ENCODE measurements at regions not wholly inside any gene's neighbourhood (a gene's known extent, or its start where the extent isn't known, plus 50 kb on each side); places are given as distances from the start of the nearest gene placed in this dataset.
"Not testable (repeated sequence)": the region's sequence is repeated elsewhere in the genome, so short reads cannot be mapped to it uniquely, and the experiment has no call there.

DNA sequence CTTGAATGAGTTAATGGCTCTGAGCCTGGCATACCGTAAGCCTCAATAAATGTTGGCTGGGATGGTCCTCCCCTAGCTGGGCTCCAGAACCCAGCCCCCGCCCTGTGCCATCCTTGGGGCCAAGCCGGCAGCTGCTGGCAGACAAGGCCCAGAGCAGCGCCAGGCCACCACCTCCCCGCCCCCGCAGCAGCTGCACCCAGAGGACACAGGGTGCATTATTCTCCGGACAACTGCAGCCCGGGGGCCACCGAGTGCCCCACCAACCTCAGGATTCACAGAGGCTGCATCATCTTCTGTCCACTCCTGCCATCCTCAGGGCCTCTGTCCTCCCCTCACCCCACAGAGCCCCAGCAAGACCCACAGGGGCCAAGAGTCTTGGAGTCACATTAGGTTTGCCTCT is 92.7 kb downstream of the NCOR2 start:
- DNase-seq: no peak

DNA sequence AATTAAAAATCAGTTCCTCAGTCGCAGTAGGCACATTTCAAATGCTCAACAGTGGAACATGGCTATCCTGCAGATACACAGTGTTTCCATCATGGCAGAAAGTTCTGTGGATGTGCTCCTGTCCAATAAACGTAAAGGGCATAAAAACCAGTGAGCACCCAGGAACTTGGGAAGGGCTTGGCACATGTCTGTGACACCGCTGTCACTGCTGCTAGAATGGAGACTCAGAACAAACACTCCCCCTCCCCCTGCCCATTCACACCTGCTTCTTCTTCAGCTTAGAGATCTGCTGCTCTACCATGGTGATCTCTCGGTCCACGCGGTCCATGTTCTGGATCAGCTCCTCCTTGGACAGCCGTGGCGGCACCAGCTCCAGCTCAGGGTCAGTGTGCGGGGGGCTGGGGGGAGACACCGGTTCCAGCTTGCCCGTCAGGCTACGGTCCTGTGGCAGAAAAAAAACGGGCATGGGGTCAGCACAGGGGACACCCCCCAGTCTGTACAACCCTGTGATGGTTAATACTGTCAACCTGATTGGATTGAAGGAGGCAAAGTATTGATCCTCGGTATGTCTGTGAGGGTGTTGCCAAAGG is 94.6 kb downstream of the NCOR2 start:
- DNase-seq: no peak

DNA sequence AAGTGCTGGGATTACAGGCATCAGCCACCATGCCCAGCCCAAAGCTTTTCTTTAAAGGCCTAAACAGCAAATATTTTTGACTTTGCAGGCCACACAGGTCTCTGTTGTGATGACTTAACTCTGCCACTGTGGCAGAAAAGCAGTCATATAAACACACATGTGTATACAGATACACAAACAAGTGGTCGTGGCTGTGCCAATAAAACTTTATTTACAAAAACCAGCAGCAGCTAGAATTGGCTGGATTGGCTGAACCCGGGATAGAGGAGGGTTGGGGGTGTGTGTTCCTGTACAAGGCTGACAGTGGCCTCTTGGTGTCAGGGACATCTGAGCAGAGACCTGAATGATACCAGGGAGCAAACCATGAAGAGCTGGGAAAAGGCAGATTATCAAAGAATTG is 95.6 kb downstream of the NCOR2 start:
- DNase-seq: no peak

DNA sequence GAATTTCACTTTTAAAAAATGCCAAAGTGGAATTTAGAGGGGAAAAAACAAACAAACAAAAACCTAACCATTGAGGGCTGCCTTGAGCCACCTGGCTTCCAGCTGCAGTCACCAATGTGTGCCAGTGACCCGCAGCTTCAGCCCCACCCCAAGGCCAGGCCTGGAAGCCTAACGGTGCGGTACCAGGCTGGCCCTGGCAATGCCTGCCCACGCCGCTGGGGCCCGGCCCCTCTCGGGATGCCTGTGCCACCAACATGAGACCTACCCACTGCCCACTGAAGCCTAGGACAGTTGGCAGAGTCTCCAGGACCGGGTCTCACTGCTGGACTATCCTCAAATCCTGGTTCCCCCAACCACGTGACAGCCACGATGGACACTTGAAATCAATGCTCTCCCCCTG is 96.6 kb downstream of the NCOR2 start:
- no peak for DNase-seq

DNA sequence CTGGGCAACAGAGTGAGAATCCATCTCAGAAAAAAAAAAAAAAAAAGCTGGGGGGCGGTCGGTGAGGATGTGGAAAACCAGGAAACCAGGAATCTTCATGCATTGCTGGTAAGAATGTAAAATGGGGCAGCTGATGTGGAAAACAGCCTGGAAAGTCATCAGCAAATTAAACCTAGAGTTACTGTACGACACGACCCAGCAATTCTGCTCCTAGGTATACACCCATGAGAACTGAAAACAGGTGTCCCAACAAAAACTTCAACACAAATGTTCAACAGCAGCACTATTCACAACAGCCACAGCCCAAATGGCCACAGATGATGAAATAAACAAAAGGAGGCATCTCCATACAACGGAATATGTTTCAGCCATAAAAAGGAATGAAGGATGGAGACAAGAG is 97.3 kb downstream of the NCOR2 start:
- no peak for DNase-seq

DNA sequence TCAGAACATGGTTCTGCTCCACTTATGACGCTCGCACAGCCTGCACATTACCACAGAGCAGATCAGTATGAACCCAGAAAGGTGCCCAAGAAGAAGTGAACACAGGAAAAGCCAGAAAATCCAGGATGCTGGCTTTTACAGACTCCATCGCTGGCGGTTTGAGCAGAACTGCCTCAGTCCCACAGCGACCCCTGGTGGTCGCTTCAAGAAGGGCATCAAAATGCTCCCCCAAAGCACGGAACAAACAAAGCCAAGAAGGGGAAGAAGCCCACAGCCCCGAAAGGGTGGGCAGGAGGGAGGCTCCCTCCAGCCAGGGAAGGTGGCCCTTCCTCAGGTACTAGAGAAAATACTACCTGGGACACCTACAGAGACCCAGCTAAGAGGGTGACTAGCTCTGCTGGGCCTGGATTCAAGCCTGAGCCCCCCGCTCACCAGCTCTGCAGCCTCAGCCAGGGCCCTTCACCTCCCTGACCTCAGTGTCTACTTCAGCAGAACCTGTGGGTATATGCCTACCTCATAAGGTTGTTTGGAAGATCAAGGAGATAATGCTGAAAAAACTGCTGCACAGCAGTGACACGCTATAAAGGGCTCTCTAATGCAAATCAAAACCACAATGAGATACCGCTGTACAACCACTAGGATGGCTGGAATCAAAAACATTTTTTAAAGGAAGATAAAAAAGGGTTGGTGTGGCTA is 98.1 kb downstream of the NCOR2 start:
- DNase-seq: no peak

DNA sequence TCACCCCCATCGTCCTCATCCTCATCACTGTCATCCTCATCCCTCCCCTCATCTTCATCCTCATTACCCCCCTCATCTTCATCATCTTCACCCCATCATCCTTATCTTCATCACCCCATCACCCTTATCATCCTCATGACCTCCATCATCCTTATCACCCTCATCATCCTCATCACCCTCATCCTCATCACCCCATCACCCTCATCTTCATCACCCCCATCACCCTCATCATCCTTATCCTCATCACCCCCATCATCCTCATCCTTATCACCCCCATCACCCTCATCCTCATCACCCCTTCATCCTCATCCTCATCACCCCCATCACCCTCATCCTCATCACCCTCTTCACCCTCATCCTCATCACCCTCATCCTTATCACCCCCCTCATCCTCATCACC is 99.9 kb downstream of the NCOR2 start:
- DNase-seq: not testable (repeated sequence)

DNA sequence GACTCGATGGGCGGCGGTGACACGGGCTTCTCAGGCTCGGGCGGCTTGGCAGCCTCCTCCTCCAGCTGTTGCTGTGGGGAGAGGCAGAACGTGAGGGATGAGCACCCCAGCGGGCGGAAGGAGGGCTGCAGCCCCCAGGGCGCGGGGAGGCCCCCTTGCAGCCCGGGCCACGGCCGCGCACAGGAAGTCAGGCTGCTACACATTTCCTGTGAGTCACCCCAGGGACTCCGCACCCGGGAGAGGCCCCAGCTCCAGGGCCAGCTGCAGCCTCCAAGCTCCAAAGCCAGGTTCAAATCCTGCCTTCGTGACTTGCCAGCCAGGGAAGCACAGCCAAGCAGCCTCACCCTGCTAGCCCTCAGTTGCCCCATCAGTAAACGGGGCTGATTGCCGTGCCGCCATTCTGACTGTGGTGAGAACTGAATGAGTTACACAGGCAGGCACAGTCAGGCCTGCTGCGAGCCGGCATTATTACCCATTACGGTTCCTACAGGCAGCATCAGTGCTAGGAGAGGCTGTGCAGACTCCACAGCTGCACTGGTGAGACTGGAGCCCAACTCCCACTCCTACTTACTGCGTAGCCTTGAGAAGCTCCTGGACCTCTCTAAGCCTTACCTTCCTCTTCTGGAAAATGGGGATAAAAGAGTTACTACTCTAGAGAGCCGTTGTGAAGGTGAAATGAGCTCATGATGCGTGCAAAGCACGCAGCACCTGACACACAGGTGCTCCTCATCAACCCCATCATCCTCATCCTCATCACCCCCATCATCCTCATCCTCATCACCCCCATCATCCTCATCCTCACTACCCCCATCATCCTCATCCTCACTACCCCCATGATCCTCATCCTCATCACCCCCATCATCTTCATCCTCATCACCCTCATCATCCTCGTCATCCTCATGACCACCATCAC is 100.9 kb downstream of the NCOR2 start:
- no peak for DNase-seq

DNA sequence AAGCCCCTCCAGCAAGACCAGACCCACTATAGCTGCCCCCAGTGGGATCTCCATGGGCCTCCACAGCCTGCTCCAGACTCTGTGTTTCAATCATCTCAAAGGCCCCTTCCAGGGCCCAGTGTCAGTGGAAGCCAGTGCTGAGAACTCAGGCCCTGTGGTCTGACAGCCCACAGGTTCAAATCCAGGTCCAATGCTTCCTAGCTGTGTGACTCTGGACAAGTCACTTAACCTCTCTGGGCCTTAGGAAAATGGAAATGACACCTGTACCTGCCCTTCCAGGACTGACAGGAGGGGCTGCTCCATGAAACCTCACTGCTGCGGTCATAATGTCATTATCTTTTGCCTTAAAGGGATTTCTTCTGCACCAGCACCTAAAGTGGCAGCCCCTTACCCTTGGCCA is 101.9 kb downstream of the NCOR2 start:
- DNase-seq: no peak

DNA sequence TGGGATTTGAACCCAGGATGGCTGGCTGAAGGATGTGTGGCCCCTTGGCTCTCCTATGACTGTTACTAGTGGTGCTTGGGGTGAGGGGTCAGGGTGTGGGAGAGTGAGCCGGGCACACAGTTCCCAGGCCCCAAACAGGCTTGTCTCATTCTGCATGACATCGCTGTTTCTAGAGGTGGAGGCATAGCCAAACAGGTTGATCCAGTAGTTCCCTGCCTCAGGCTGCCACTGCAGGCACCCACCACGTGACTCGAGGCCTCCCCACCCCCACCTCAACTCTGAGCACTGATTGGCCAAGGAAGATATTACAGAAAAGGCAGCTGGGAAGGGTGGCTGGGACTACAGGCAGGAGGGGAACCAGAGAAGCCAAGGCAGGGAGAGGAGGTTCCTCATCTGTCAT is 102.6 kb downstream of the NCOR2 start:
- DNase-seq: no peak

DNA sequence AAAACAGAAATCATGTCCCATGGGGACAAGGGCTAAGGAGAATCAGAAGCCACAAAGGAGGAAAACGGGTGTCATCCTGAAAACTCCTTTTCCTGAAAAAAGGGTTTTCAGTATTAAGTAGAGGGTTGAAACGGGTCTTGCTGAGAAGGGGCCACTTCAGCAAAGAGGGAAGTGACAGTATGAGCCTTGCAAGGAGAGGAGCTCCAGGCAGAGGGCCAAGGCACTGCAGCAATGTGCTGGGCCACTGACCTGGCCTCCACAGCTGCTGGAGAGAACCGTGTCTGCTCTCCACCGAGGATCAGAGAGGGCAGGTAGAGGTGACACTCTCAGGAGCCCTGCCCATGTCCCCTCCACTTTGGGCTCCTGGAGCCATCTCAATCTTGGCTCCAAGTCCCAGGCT is 103.3 kb downstream of the NCOR2 start:
- DNase-seq: no peak

DNA sequence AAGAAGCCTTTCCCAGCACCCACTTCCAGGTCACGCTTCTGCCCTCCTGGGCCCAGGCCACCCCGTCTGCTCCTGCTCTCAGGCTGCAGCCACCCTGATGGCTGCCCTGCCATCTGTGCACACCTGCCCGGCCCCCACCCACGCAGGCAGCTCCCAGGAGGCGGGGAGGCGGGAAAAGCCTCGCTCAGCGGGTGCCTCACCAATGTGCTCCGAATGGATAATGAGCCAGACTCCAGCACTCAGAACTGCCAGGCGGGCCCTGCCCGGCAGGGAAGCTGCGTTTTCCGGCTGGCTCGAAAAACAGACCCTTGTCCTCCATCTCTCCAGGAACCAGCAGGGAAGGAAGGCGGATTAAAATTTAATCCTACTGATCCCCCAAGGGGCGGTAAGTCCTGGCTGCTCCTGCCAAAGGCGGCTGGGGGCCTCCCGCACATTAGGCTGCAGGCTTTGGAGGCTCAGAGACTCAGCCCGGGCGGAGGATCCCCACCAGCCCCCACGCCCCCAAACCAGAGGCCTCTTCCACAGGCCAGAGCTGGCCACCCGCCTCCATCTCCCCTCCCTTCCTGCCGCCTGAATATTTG is 104.0 kb downstream of the NCOR2 start:
- peak; percentile 76 for DNase-seq

DNA sequence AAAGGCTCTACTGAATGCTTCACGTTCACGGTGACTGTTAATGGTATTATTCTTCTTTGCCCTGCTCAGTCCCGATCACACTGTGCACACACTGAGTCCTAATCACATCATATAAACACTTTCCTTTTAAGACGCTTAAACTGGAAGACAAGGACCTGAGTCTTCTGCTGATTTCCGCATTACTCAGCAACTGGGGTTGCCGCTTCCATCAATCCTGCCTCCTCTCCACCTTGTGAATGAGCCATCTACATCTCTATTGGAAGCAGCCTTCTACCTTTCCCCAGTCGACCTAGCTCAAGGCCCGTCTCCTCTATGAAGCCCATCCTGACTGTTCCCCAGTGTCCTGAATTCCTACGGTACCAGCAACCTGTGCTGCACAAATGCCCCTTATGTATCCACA is 104.7 kb downstream of the NCOR2 start:
- no peak for DNase-seq

DNA sequence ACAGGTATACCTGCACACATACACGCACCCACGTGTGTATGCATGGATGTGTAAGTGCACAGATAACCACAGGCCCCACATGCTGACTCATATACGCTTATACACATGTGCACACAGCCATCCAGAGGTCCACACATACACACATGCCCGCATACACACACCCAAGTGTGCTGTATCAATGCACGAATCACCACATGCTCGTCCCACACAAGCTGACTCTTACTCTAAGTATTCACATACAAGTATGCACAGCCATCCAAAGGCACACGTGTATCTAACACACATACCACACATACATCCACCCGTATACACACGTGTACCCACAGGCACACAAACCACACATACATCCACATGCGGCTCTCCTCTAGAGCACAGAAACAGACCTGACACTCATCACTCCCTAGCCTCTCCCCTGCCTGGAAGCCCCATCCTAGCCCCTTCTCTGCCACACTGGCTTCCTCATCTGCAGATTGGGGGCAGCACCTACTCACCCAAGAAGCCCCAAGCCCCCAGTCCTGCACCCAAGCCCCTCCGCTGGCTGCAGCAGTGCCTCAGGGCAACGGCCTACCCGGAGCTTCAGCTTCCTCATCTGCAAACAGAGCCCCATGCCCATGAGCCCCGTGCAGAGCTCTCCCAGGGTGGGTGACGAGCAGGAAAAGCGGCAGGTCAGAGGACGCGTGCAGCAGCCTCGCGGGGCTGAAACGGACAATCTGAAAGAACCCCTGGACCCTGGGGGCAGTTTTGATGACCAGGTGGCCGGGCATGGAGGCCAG is 105.4 kb downstream of the NCOR2 start:
- DNase-seq: no peak

DNA sequence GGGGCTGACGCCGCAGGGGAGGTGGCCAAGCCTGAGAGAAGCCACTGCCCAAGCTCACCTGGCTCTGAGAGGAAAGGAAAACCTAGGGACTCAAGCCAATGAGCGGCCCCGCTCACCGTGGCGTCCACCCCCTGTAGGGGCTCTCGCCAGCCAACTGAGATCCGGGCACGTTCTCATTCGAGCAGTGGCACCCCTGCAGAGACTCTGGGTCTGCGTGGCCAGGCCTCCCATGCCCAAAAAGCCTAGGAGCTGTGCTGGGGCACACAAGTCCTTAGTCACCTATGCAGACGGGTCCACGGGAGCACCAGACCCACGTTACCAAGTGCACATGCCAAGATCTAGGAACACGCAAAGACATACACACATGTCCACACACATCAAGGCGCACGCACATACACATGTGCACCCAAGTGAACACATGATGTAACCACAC is 106.2 kb downstream of the NCOR2 start:
- no peak for DNase-seq

DNA sequence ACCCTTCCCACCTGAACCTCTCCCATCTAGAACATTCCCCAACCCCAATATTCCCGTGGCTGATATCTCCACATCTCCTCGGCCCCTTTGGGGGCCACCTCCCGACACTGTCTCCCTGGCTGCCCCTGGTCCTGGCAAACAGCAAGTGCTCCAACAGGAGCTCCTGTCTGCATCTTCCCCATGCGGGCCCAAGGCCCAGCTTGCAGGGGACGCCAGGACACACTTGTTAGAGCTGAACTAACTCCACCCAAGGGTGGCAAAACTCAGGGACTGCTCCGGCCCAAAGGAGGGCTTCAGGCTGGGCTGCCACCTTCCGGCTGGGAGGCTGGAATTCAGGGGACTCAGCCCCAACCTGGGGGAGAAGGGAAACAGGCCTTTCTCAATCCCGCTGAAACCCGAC is 106.6 kb downstream of the NCOR2 start:
- no peak for DNase-seq

DNA sequence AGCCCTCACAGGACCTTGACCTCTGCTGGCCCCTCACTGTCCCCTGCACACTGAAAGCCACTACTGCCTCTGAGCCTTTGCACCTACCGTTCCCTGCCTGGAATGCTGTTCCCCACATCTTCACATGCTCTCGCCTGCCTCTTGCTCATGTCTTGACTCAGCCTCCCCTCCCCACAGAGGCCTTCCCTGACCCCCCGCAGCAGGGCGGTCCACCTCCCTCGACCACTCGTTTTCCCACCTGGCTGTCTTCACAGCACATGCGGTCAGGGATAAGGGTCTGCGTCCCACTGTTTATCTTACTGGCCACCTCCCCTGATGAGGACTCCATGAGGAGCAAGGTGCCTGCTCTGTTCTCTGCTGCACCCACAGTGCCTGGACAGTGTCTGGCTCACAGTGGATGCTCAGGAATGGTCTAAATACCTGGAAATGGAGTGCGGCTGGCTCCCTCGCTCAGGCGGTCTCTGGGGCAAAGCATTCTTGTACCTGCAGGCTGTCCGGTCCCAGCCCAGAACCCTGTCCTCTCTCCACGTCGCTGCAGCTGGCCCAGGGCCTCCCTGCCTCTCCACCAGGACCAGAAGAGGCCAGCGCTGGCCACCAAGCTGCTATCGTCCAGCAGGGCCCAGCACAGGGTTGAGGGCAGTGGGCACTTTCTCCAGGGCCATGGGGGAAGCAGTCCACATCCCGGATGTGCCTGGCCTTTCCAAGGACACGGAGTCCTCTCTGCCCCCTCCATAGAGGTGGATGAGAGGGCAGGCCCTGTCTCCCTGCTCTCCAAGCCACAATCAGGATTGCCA is 107.4 kb downstream of the NCOR2 start:
- DNase-seq: no peak

DNA sequence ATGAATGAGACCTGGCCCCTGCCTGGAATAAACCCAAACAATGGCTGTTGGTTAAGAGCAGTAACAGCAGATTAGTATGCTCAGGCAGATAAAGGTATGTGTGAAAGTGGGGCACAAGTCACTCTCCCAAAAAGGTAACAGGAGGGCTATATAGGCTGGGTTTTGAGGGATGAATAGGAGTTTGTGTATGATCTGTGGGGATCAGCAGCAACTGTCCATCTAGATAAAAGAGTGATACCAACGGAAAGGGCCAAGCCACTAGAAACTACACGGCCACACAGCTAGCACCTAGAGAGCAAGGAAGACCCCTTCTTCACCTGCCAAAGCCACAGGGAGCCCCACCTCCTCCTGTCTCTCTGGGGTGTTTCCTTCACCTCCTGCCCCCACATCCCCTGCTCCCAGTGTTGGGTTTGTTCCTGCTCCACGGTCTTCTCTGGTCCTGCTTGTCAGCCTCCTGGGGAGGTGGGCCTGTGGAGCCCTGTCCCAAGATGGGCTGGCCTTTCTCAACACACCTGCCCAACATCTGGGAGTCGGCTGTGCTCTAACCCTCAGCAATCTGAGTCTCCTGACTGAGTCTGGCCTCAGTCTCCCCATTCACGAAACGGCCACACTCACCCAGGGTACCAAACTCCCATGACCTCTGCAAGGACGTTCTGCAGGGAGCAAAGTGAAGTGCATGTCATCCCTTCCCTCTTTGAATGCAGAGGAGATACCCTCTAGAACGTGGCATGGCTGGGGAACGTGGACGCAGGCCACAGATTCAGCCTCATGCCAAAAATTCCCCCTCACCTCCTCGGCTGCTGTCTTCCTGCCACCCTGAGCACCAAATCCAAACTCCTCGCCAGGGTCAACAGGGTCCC is 108.2 kb downstream of the NCOR2 start:
- no peak for DNase-seq

DNA sequence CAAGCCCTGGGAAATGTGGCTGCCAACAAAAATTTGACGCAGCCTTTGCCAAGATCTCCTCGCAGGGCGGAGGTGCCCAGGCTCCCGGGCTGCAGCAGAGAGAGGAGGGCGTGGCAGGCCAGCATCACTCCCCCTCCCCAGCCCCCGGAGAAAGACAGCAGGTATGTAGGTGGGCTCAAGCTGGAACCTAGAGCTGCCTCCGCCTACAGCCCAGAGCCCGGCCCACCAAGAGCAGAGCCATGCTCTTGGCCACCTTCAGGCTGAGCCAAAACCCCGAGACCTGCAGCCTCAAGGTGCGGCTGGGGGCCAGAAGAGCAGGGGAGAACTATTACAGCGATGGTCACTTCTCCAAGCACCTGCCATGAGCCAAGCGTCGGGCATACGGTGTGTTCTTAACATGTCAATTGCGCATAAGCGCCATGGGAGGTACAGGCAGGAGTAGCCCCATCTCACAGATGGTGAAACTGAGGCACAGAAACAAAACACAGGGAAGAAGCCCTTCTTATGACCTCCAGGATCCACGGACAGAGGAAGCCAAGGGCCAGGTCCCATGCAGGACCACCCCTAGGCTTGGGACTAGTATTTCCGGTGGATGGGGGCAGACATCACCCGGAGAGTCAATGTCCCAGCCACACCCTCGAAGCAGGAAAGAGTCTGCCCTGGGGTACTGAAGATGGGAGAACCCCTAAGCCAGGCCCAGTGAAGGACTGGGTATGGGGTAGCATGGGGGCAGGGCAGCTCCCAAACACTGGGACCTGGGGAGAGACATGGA is 109.0 kb downstream of the NCOR2 start:
- DNase-seq: no peak

All from NCI-H1092 treated with DMSO at 0.1 percent for 48 hours (cell line).